Esophagus squamous epithelium (tissue), 4 donors: ENCODE measurements at regions not wholly inside any gene's neighbourhood (a gene's known extent, or its start where the extent isn't known, plus 50 kb on each side); places are given as distances from the start of the nearest gene placed in this dataset.

Source experiments
- POLR2A ChIP-seq, 4 donors: fragments of 450-650 bp; IDR thresholded peaks; one replicate each; pipeline ENCODE4 v1.6.1; 2017; ENCODE audit warnings: antibody characterized with exemption in 4 of 4, mild to moderate bottlenecking in 4 of 4, moderate library complexity in 3 of 4
- TF ChIP-seq, protein P1 (sequence below), 6 experiments: fragments of 450-650 bp in 4 of 6; fragments of 200-600 bp in 2 of 6; sonication (generic) in 2 of 6; IDR thresholded peaks; one replicate each; pipeline ENCODE4 v1.5.1; 2016 to 2019; ENCODE audit warnings: antibody characterized with exemption in 6 of 6, mild to moderate bottlenecking in 4 of 6, moderate library complexity in 4 of 6

- TF ChIP-seq, protein P1, sequence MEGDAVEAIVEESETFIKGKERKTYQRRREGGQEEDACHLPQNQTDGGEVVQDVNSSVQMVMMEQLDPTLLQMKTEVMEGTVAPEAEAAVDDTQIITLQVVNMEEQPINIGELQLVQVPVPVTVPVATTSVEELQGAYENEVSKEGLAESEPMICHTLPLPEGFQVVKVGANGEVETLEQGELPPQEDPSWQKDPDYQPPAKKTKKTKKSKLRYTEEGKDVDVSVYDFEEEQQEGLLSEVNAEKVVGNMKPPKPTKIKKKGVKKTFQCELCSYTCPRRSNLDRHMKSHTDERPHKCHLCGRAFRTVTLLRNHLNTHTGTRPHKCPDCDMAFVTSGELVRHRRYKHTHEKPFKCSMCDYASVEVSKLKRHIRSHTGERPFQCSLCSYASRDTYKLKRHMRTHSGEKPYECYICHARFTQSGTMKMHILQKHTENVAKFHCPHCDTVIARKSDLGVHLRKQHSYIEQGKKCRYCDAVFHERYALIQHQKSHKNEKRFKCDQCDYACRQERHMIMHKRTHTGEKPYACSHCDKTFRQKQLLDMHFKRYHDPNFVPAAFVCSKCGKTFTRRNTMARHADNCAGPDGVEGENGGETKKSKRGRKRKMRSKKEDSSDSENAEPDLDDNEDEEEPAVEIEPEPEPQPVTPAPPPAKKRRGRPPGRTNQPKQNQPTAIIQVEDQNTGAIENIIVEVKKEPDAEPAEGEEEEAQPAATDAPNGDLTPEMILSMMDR (IDR thresholded peaks at IDR 0.05): peak in 1 of 6 experiments; percentile 42
- no peak for TF ChIP-seq POLR2A (IDR thresholded peaks at IDR 0.05)
Measured at GRCh38 chr10:111207500-111207899, 130.7 kb downstream of the ADRA2A start.
